GM23338 (cell line): ENCODE measurements at regions not wholly inside any gene's neighbourhood (a gene's known extent, or its start where the extent isn't known, plus 50 kb on each side); places are given as distances from the start of the nearest gene placed in this dataset.

Source experiments
- ATAC-seq: fragments of 200-7000 bp; cut with Tn5 transposase; 3 replicates; pipeline ENCODE4 v1.9.1; 2020
- DNase-seq: peaks from one replicate; pipeline ENCODE4 v3.0.0-alpha.2; 2015; ENCODE audit warnings: low spot score
- H2AFZ ChIP-seq: fragments of 200-600 bp; sonication (generic); 2 replicates; pipeline ENCODE4 v1.8.0; 2016; ENCODE audit warnings: antibody characterized with exemption, mild to moderate bottlenecking, moderate library complexity
- H3F3A ChIP-seq: fragments of 200-600 bp; sonication (generic); replicated peaks from 2 replicates; pipeline ENCODE4 v1.8.0; 2017; ENCODE audit warnings: antibody characterized with exemption, mixed run types, low read depth
- H3K27ac ChIP-seq: fragments of 200-600 bp; sonication (generic); 2 replicates; pipeline ENCODE4 v1.6.1; 2016; ENCODE audit warnings: low read depth
- H3K27me3 ChIP-seq: fragments of 200-600 bp; sonication (generic); 2 replicates; pipeline ENCODE4 v1.8.0; 2016; ENCODE audit warnings: mild to moderate bottlenecking, mixed run types, moderate library complexity; ENCODE audit not compliant: insufficient read depth
- H3K36me3 ChIP-seq: fragments of 200-600 bp; sonication (generic); 2 replicates; pipeline ENCODE4 v1.8.0; 2016; ENCODE audit warnings: mild to moderate bottlenecking; ENCODE audit not compliant: insufficient read depth
- H3K4me1 ChIP-seq: fragments of 200-600 bp; sonication (generic); 2 replicates; pipeline ENCODE4 v1.8.0; 2016; ENCODE audit warnings: mild to moderate bottlenecking, moderate library complexity; ENCODE audit not compliant: insufficient read depth
- H3K4me2 ChIP-seq: fragments of 200-600 bp; sonication (generic); 2 replicates; pipeline ENCODE4 v1.7.1; 2017; ENCODE audit warnings: mixed run types
- H3K4me3 ChIP-seq: fragments of 200-600 bp; sonication (generic); 2 replicates; pipeline ENCODE4 v1.6.1; 2016; ENCODE audit warnings: mixed run types
- H3K79me2 ChIP-seq: fragments of 200-600 bp; sonication (generic); replicated peaks from 2 replicates; pipeline ENCODE4 v1.8.0; 2017; ENCODE audit warnings: mild to moderate bottlenecking; ENCODE audit not compliant: insufficient read depth
- H3K9me2 ChIP-seq: fragments of 200-600 bp; sonication (generic); 2 replicates; pipeline ENCODE4 v1.8.0; 2017; ENCODE audit not compliant: insufficient read depth
- H4K20me1 ChIP-seq: fragments of 200-600 bp; sonication (generic); replicated peaks from 2 replicates; pipeline ENCODE4 v1.8.0; 2017; ENCODE audit warnings: mild to moderate bottlenecking; ENCODE audit not compliant: insufficient read depth
- H3K27ac Mint-ChIP-seq: 2 replicates; pipeline ENCODE4 v1.8.0; 2020; ENCODE audit warnings: inconsistent platforms, mild to moderate bottlenecking, moderate library complexity, mixed read lengths
- H3K27me3 Mint-ChIP-seq: 3 replicates; pipeline ENCODE4 v1.8.0; 2022; ENCODE audit warnings: low read depth, mild to moderate bottlenecking, moderate library complexity, mixed read lengths, inconsistent platforms; ENCODE audit not compliant: insufficient read depth, poor library complexity
- H3K36me3 Mint-ChIP-seq: 3 replicates; pipeline ENCODE4 v1.8.0; 2021; ENCODE audit warnings: low read depth, mild to moderate bottlenecking, inconsistent platforms, moderate library complexity, mixed read lengths
- H3K4me1 Mint-ChIP-seq: 3 replicates; pipeline ENCODE4 v1.8.0; 2020; ENCODE audit warnings: mild to moderate bottlenecking, inconsistent platforms, mixed read lengths
- H3K4me3 Mint-ChIP-seq: 3 replicates; pipeline ENCODE4 v1.8.0; 2021; ENCODE audit warnings: moderate library complexity, mild to moderate bottlenecking, inconsistent platforms, mixed read lengths
- H3K9me3 Mint-ChIP-seq: 3 replicates; pipeline ENCODE4 v1.8.0; 2020; ENCODE audit warnings: moderate library complexity, mild to moderate bottlenecking, inconsistent platforms, mixed read lengths
- CREB1 ChIP-seq: fragments of 250-450 bp; sonication (Bioruptor Pico); IDR thresholded peaks from 2 replicates; pipeline ENCODE4 v1.5.0; 2020; ENCODE audit warnings: low read depth, mild to moderate bottlenecking, moderate library complexity
- ETS1 ChIP-seq: IDR thresholded peaks from 2 replicates; pipeline ENCODE4 v1.6.1; 2016; ENCODE audit warnings: antibody characterized with exemption
- EZH2 ChIP-seq: fragments of 200-600 bp; sonication (generic); IDR thresholded peaks from one replicate; pipeline ENCODE4 v1.8.0; 2017; ENCODE audit warnings: antibody characterized with exemption, mild to moderate bottlenecking, low read depth; ENCODE audit not compliant: unreplicated experiment
- NANOG ChIP-seq: IDR thresholded peaks from 2 replicates; pipeline ENCODE4 v1.6.1; 2016; ENCODE audit warnings: antibody characterized with exemption, borderline replicate concordance
- POLR2AphosphoS5 ChIP-seq: IDR thresholded peaks from 2 replicates; pipeline ENCODE4 v1.6.1; 2016; ENCODE audit warnings: antibody characterized with exemption, low read depth
- REST ChIP-seq: IDR thresholded peaks from one replicate; pipeline ENCODE4 v1.6.1; 2018; ENCODE audit warnings: antibody characterized with exemption; ENCODE audit not compliant: unreplicated experiment
- STAT1 ChIP-seq: IDR thresholded peaks from one replicate; pipeline ENCODE4 v1.6.1; 2016; ENCODE audit warnings: antibody characterized with exemption; ENCODE audit not compliant: unreplicated experiment
- ZNF114 ChIP-seq: fragments of 250-450 bp; sonication (Bioruptor Pico); IDR thresholded peaks from 2 replicates; pipeline ENCODE4 v1.5.0; 2020; ENCODE audit warnings: mild to moderate bottlenecking, moderate library complexity
- ZNF331 ChIP-seq: fragments of 250-450 bp; sonication (Bioruptor Pico); IDR thresholded peaks from 2 replicates; pipeline ENCODE4 v1.5.0; 2020; ENCODE audit warnings: low read depth, mild to moderate bottlenecking, moderate library complexity
- ZNF462 ChIP-seq: fragments of 250-450 bp; sonication (Bioruptor Pico); IDR thresholded peaks from 2 replicates; pipeline ENCODE4 v1.5.0; 2020; ENCODE audit warnings: mild to moderate bottlenecking, moderate library complexity

GRCh38 chrX:109943092-109943739 lies 59.7 kb upstream of the TMEM164 start:
- no peak for TF ChIP-seq NANOG
- no peak for TF ChIP-seq EZH2
- TF ChIP-seq ZNF114 (CRISPR knock-in tag), result no peak
- no peak for TF ChIP-seq STAT1
- no peak for TF ChIP-seq REST
- TF ChIP-seq POLR2AphosphoS5, result no peak
- no peak for TF ChIP-seq ZNF462 (CRISPR knock-in tag)
- TF ChIP-seq CREB1 (CRISPR knock-in tag), result no peak
- no peak for TF ChIP-seq ZNF331 (CRISPR knock-in tag)
- no peak for TF ChIP-seq ETS1
- H3K4me1 Mint-ChIP-seq, result peaks cover 18% of the 10 kb centered on the region
- no peaks in the 10 kb centered on the region for H3K27me3 ChIP-seq

More at GRCh38 chrX:109943092-109943739, 59.7 kb upstream of the TMEM164 start:
- Histone ChIP-seq H3K36me3 (no peaks in the 10 kb centered on the region), H3K4me3 (no peak overlapping the region), H4K20me1 (no peaks in the 10 kb centered on the region), H3K4me2 (no peak overlapping the region), H3K4me1 (0 out of 2 replicates have a peak, but pooled peaks cover 11% of the 10 kb centered on the region), H3K9me2 (no peaks in the 10 kb centered on the region), H3F3A (no peaks in the 10 kb centered on the region), H2AFZ (no peak overlapping the region), H3K27ac (no peak overlapping the region), H3K79me2 (no peaks in the 10 kb centered on the region)
- Mint-ChIP-seq H3K9me3 (no peaks in the 10 kb centered on the region), H3K27ac (no peak overlapping the region), H3K36me3 (no peaks in the 10 kb centered on the region), H3K27me3 (peaks cover 7% of the 10 kb centered on the region), H3K4me3 (no peak overlapping the region)
- ATAC-seq (no peak), DNase-seq (no peak)
